ENCODE measurements at regions not wholly inside any gene's neighbourhood (a gene's known extent, or its start where the extent isn't known, plus 50 kb on each side); places are given as distances from the start of the nearest gene placed in this dataset.

- TF ChIP-seq, protein P1, sequence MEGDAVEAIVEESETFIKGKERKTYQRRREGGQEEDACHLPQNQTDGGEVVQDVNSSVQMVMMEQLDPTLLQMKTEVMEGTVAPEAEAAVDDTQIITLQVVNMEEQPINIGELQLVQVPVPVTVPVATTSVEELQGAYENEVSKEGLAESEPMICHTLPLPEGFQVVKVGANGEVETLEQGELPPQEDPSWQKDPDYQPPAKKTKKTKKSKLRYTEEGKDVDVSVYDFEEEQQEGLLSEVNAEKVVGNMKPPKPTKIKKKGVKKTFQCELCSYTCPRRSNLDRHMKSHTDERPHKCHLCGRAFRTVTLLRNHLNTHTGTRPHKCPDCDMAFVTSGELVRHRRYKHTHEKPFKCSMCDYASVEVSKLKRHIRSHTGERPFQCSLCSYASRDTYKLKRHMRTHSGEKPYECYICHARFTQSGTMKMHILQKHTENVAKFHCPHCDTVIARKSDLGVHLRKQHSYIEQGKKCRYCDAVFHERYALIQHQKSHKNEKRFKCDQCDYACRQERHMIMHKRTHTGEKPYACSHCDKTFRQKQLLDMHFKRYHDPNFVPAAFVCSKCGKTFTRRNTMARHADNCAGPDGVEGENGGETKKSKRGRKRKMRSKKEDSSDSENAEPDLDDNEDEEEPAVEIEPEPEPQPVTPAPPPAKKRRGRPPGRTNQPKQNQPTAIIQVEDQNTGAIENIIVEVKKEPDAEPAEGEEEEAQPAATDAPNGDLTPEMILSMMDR (optimal IDR thresholded peaks at IDR 0.05 in 1 of 3, IDR thresholded peaks at IDR 0.05 in 1 of 3, conservative IDR thresholded peaks at IDR 0.05 in 1 of 3; ENCODE audit: extremely low read depth in 1 of 3, insufficient read depth in 2 of 3, low read length in 3 of 3), result no peak
- no peak for TF ChIP-seq EZH2 (IDR thresholded peaks at IDR 0.05; ENCODE audit: low read length)
Observed at GRCh38 chr21:28821276-28822122, 171.2 kb downstream of the LTN1 start.
